HEK293 (cell line): ENCODE measurements at regions not wholly inside any gene's neighbourhood (a gene's known extent, or its start where the extent isn't known, plus 50 kb on each side); places are given as distances from the start of the nearest gene placed in this dataset.
A peak's percentile ranks its signal among the peaks of the same experiment; 100 is the strongest.

Source experiments
- CTCF ChIA-PET: fragments of 350-600 bp; formaldehyde crosslinking; extraction: SDS; loops from one replicate; lab custom pipeline; 2021; ENCODE audit warnings: antibody characterized with exemption; lab: Yijun Ruan, JAX
- POLR2A ChIA-PET: fragments of 300-600 bp; formaldehyde crosslinking; extraction: SDS; loops from one replicate; lab custom pipeline; 2020; ENCODE audit warnings: antibody characterized with exemption, inconsistent platforms; lab: Yijun Ruan, JAX
- H3K27ac ChIP-seq: fragments of 200-500 bp; sonication (Bioruptor generic); 2 replicates; pipeline ENCODE4 v1.5.1; 2014; ENCODE audit warnings: low read depth, low read length, control low read depth, inconsistent platforms; ENCODE audit errors: extremely low read depth
- H3K36me3 ChIP-seq, 2 experiments: fragments of 200-500 bp in 1 of 2; sonication (Bioruptor generic) in 1 of 2; 1 replicate in 1 of 2; 2 replicates in 1 of 2; pipeline ENCODE4 v1.5.1; 2014 to 2017; ENCODE audit warnings: inconsistent platforms in 2 of 2, low read length in 2 of 2; ENCODE audit not compliant: control insufficient read depth in 2 of 2, insufficient read depth in 1 of 2
- H3K4me1 ChIP-seq: fragments of 200-500 bp; sonication (Bioruptor generic); 2 replicates; pipeline ENCODE4 v1.5.1; 2014; ENCODE audit warnings: mild to moderate bottlenecking, low read length, inconsistent platforms; ENCODE audit not compliant: control insufficient read depth, insufficient read depth
- H3K4me3 ChIP-seq: 2 replicates; pipeline ENCODE4 v1.5.1; 2011; ENCODE audit warnings: low read depth, mild to moderate bottlenecking, control low read depth, low read length, moderate library complexity
- H3K9me3 ChIP-seq: fragments of 200-500 bp; sonication (Bioruptor generic); 2 replicates; pipeline ENCODE4 v1.5.1; 2014; ENCODE audit warnings: low read depth, low read length, inconsistent platforms; ENCODE audit not compliant: control insufficient read depth, insufficient read depth
- ATF2 ChIP-seq: fragments of 450-650 bp; formaldehyde crosslinking; IDR thresholded peaks from 2 replicates; pipeline ENCODE4 v1.5.1; 2016; ENCODE audit warnings: missing biosample characterization, missing genetic modification characterization, low read depth
- HOXC10 ChIP-seq: sonication (generic); formaldehyde crosslinking; IDR thresholded peaks from 2 replicates; pipeline ENCODE4 v1.8.1; 2023; ENCODE audit warnings: mild to moderate bottlenecking, missing genetic modification reagents
- SP3 ChIP-seq: fragments of 450-650 bp; formaldehyde crosslinking; IDR thresholded peaks from 2 replicates; pipeline ENCODE4 v1.5.1; 2016; ENCODE audit warnings: missing biosample characterization, missing genetic modification characterization
- SP7 ChIP-seq: fragments of 450-650 bp; formaldehyde crosslinking; IDR thresholded peaks from 2 replicates; pipeline ENCODE4 v1.5.1; 2016; ENCODE audit warnings: missing biosample characterization, missing genetic modification characterization
- YY1 ChIP-seq: fragments of 450-650 bp; formaldehyde crosslinking; IDR thresholded peaks from 2 replicates; pipeline ENCODE4 v1.5.1; 2018; ENCODE audit warnings: missing biosample characterization, missing genetic modification characterization
- ZBTB7A ChIP-seq: fragments of 450-650 bp; formaldehyde crosslinking; IDR thresholded peaks from 2 replicates; pipeline ENCODE4 v1.5.1; 2016; ENCODE audit warnings: low read depth, missing biosample characterization, missing genetic modification characterization
- ZNF132 ChIP-seq: fragments of 450-650 bp; formaldehyde crosslinking; IDR thresholded peaks from 2 replicates; pipeline ENCODE4 v1.5.1; 2017; ENCODE audit warnings: missing biosample characterization, missing genetic modification characterization, borderline replicate concordance
- ZNF16 ChIP-seq: fragments of 450-650 bp; formaldehyde crosslinking; IDR thresholded peaks from 2 replicates; pipeline ENCODE4 v1.5.1; 2016; ENCODE audit warnings: low read depth, missing biosample characterization, missing genetic modification characterization
- ZNF174 ChIP-seq: fragments of 450-650 bp; formaldehyde crosslinking; IDR thresholded peaks from 2 replicates; pipeline ENCODE4 v1.5.0; 2017; ENCODE audit warnings: missing biosample characterization, mild to moderate bottlenecking, missing genetic modification characterization
- ZNF184 ChIP-seq: fragments of 450-650 bp; IDR thresholded peaks from 2 replicates; pipeline ENCODE4 v1.5.1; 2018; ENCODE audit warnings: missing biosample characterization, mild to moderate bottlenecking, missing genetic modification characterization
- ZNF202 ChIP-seq: fragments of 450-650 bp; formaldehyde crosslinking; IDR thresholded peaks from 2 replicates; pipeline ENCODE4 v1.5.1; 2016; ENCODE audit warnings: missing biosample characterization, missing genetic modification characterization, borderline replicate concordance
- ZNF248 ChIP-seq: fragments of 450-650 bp; formaldehyde crosslinking; IDR thresholded peaks from 2 replicates; pipeline ENCODE4 v1.5.1; 2017; ENCODE audit warnings: missing biosample characterization, missing genetic modification characterization
- ZNF350 ChIP-seq: fragments of 450-650 bp; formaldehyde crosslinking; IDR thresholded peaks from 2 replicates; pipeline ENCODE4 v1.5.0; 2017; ENCODE audit warnings: missing biosample characterization, mild to moderate bottlenecking, missing genetic modification characterization
- ZNF416 ChIP-seq: fragments of 450-650 bp; formaldehyde crosslinking; IDR thresholded peaks from 2 replicates; pipeline ENCODE4 v1.5.1; 2016; ENCODE audit warnings: missing biosample characterization, missing genetic modification characterization
- ZNF580 ChIP-seq: fragments of 450-650 bp; formaldehyde crosslinking; IDR thresholded peaks from 2 replicates; pipeline ENCODE4 v1.5.1; 2016; ENCODE audit warnings: missing biosample characterization, missing genetic modification characterization
- ZNF585B ChIP-seq: fragments of 450-650 bp; formaldehyde crosslinking; IDR thresholded peaks from 2 replicates; pipeline ENCODE4 v1.5.1; 2016; ENCODE audit warnings: missing biosample characterization, missing genetic modification characterization
- ZNF621 ChIP-seq: fragments of 450-650 bp; formaldehyde crosslinking; IDR thresholded peaks from 2 replicates; pipeline ENCODE4 v1.5.1; 2017; ENCODE audit warnings: missing biosample characterization, missing genetic modification characterization
- ZNF791 ChIP-seq: fragments of 450-650 bp; formaldehyde crosslinking; IDR thresholded peaks from 2 replicates; pipeline ENCODE4 v1.5.1; 2016; ENCODE audit warnings: missing biosample characterization, missing genetic modification characterization
- TF ChIP-seq, protein P1 (sequence below): fragments of 450-650 bp; formaldehyde crosslinking; IDR thresholded peaks from 2 replicates; pipeline ENCODE4 v1.5.1; 2016; ENCODE audit warnings: missing biosample characterization, missing genetic modification characterization, borderline replicate concordance
- TF ChIP-seq, protein P2 (sequence below): fragments of 450-650 bp; formaldehyde crosslinking; IDR thresholded peaks from 2 replicates; pipeline ENCODE4 v1.5.0; 2017; ENCODE audit warnings: missing biosample characterization, missing genetic modification characterization, borderline replicate concordance
- TF ChIP-seq, protein P3 (sequence below): fragments of 450-650 bp; formaldehyde crosslinking; IDR thresholded peaks from 2 replicates; pipeline ENCODE4 v1.5.1; 2016; ENCODE audit warnings: missing biosample characterization, missing genetic modification characterization
- TF ChIP-seq, protein P4 (sequence below): fragments of 450-650 bp; formaldehyde crosslinking; IDR thresholded peaks from 2 replicates; pipeline ENCODE4 v1.5.1; 2017; ENCODE audit warnings: missing biosample characterization, mild to moderate bottlenecking, missing genetic modification characterization, moderate library complexity

GRCh38 chr4:140266958-140267568 is 106.4 kb upstream of the SCOC start:
- POLR2A ChIA-PET: no interaction called here
- Histone ChIP-seq H3K36me3 (no peaks in the 10 kb centered on the region), H3K9me3 (no peaks in the 10 kb centered on the region)
- TF ChIP-seq, protein P1, sequence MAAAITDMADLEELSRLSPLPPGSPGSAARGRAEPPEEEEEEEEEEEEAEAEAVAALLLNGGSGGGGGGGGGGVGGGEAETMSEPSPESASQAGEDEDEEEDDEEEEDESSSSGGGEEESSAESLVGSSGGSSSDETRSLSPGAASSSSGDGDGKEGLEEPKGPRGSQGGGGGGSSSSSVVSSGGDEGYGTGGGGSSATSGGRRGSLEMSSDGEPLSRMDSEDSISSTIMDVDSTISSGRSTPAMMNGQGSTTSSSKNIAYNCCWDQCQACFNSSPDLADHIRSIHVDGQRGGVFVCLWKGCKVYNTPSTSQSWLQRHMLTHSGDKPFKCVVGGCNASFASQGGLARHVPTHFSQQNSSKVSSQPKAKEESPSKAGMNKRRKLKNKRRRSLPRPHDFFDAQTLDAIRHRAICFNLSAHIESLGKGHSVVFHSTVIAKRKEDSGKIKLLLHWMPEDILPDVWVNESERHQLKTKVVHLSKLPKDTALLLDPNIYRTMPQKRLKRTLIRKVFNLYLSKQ (tag by site-specific recombination): no peak
- TF ChIP-seq ZBTB7A (tag by site-specific recombination): no peak
- no peak for TF ChIP-seq SP7 (tag by site-specific recombination)
- TF ChIP-seq ZNF350 (tag by site-specific recombination): no peak
- TF ChIP-seq ZNF202: no peak
- no peak for TF ChIP-seq ZNF174
- no peak for TF ChIP-seq ZNF580
- no peak for TF ChIP-seq ZNF248 (tag by site-specific recombination)
- TF ChIP-seq YY1 (tag by site-specific recombination): no peak
- no peak for TF ChIP-seq SP3 (tag by site-specific recombination)
- TF ChIP-seq ZNF621 (tag by site-specific recombination): no peak
- TF ChIP-seq, all 188 proteins: peak for 0
- Histone ChIP-seq H3K27ac (no peak overlapping the region), H3K4me1 (no peaks in the 10 kb centered on the region), H3K4me3 (no peak overlapping the region)
- CTCF ChIA-PET: interaction anchor here (0.6 to 1.6 kb wide), 4 partner anchors 63 to 573 kb away, joined by 3 to 4 read pairs (median 3); no protein-coding TSS in a partner anchor

- no peaks in the 10 kb centered on the region for H3K4me1 ChIP-seq
- H3K4me3 ChIP-seq: no peak overlapping the region
- ChIA-PET POLR2A (no interaction called here), CTCF (interaction anchor here (1.4 kb wide), 1 partner anchor 604 kb away, joined by 3 read pairs; no protein-coding TSS in a partner anchor)
- H3K27ac ChIP-seq: no peak overlapping the region
- H3K36me3 ChIP-seq: no peaks in the 10 kb centered on the region
- H3K9me3 ChIP-seq: no peaks in the 10 kb centered on the region
- TF ChIP-seq ATF2: 0 out of 2 replicates have a peak, but pooled peaks have one; percentile 7
- TF ChIP-seq HOXC10 (CRISPR knock-in tag): no peak
- TF ChIP-seq ZNF184 (tag by site-specific recombination): 0 out of 2 replicates have a peak, but pooled peaks have one; percentile 37
These were observed 106.2 kb upstream of the MAML3 start for GRCh38 chr4:140260227-140260626.

DNA sequence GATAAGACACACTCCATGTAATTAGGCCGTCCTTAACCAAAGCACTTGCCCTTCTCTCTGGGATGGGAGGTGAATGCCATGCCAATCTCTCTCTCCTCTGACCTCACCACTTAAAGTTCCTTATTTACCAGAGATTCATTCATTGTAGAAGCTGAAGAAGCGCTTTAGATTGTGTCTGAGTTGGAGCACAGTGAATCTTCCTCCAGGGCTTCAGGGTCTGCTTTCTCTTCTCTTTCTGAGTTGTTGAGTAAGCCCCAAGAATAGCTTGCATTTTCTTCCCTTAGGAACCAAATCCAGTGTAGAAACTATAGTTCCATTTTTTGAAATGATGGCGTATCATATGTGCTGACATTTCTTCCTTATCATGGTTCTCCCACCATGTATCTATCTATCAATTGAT is 104.5 kb upstream of the MAML3 start:
- H3K4me3 ChIP-seq: no peak overlapping the region
- no peaks in the 10 kb centered on the region for H3K36me3 ChIP-seq
- POLR2A ChIA-PET: no interaction called here
- CTCF ChIA-PET: no interaction called here
- H3K9me3 ChIP-seq: no peaks in the 10 kb centered on the region
- H3K27ac ChIP-seq: no peak overlapping the region
- no peaks in the 10 kb centered on the region for H3K4me1 ChIP-seq
- TF ChIP-seq ZNF791 (tag by site-specific recombination) (no peak), ZNF16 (no peak), ZNF585B (tag by site-specific recombination) (no peak), ZNF132 (tag by site-specific recombination) (no peak), ZNF416 (tag by site-specific recombination) (no peak)
- TF ChIP-seq, protein P2, sequence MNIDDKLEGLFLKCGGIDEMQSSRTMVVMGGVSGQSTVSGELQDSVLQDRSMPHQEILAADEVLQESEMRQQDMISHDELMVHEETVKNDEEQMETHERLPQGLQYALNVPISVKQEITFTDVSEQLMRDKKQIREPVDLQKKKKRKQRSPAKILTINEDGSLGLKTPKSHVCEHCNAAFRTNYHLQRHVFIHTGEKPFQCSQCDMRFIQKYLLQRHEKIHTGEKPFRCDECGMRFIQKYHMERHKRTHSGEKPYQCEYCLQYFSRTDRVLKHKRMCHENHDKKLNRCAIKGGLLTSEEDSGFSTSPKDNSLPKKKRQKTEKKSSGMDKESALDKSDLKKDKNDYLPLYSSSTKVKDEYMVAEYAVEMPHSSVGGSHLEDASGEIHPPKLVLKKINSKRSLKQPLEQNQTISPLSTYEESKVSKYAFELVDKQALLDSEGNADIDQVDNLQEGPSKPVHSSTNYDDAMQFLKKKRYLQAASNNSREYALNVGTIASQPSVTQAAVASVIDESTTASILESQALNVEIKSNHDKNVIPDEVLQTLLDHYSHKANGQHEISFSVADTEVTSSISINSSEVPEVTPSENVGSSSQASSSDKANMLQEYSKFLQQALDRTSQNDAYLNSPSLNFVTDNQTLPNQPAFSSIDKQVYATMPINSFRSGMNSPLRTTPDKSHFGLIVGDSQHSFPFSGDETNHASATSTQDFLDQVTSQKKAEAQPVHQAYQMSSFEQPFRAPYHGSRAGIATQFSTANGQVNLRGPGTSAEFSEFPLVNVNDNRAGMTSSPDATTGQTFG: no peak
- TF ChIP-seq, protein P3, sequence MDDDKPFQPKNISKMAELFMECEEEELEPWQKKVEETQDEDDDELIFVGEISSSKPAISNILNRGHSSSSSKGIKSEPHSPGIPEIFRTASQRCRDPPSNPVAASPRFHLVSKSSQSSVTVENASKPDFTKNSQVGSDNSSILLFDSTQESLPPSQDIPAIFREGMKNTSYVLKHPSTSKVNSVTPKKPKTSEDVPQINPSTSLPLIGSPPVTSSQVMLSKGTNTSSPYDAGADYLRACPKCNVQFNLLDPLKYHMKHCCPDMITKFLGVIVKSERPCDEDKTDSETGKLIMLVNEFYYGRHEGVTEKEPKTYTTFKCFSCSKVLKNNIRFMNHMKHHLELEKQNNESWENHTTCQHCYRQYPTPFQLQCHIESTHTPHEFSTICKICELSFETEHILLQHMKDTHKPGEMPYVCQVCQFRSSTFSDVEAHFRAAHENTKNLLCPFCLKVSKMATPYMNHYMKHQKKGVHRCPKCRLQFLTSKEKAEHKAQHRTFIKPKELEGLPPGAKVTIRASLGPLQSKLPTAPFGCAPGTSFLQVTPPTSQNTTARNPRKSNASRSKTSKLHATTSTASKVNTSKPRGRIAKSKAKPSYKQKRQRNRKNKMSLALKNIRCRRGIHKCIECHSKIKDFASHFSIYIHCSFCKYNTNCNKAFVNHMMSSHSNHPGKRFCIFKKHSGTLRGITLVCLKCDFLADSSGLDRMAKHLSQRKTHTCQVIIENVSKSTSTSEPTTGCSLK: no peak
- TF ChIP-seq, protein P4, sequence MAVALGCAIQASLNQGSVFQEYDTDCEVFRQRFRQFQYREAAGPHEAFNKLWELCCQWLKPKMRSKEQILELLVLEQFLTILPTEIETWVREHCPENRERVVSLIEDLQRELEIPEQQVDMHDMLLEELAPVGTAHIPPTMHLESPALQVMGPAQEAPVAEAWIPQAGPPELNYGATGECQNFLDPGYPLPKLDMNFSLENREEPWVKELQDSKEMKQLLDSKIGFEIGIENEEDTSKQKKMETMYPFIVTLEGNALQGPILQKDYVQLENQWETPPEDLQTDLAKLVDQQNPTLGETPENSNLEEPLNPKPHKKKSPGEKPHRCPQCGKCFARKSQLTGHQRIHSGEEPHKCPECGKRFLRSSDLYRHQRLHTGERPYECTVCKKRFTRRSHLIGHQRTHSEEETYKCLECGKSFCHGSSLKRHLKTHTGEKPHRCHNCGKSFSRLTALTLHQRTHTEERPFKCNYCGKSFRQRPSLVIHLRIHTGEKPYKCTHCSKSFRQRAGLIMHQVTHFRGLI: no peak
